Prostate gland (tissue), 2 donors: ENCODE measurements at regions not wholly inside any gene's neighbourhood (a gene's known extent, or its start where the extent isn't known, plus 50 kb on each side); places are given as distances from the start of the nearest gene placed in this dataset.

Source experiments
- DNase-seq: peaks from one replicate; pipeline ENCODE4 v3.0.0-alpha.2; 2019; ENCODE audit warnings: low spot score
- H3K27ac ChIP-seq, 2 donors: fragments of 200-600 bp; sonication (generic); 2 replicates each; pipeline ENCODE4 v1.5.1; 2017 to 2019
- H3K27me3 ChIP-seq: fragments of 200-600 bp; sonication (generic); replicated peaks from 2 replicates; pipeline ENCODE4 v1.5.1; 2019; ENCODE audit not compliant: insufficient read depth
- H3K36me3 ChIP-seq, 2 donors: fragments of 200-600 bp; sonication (generic); 1 replicate in 1 of 2; 2 replicates in 1 of 2; pipeline versions ENCODE4 v1.5.1 to v1.8.1; 2017 to 2019
- H3K4me1 ChIP-seq: fragments of 200-600 bp; sonication (generic); replicated peaks from 2 replicates; pipeline ENCODE4 v1.5.1; 2019
- H3K4me3 ChIP-seq, 2 donors: fragments of 200-600 bp; sonication (generic); 2 replicates each; pipeline ENCODE4 v1.5.1; 2017 to 2019
- H3K9me3 ChIP-seq: fragments of 200-600 bp; sonication (generic); 2 replicates; pipeline ENCODE4 v1.5.1; 2017
- CTCF ChIP-seq, 4 experiments: fragments of 200-600 bp in 2 of 4; fragments of 450-650 bp in 2 of 4; sonication (generic) in 2 of 4; IDR thresholded peaks; 1 replicate in 3 of 4; 2 replicates in 1 of 4; pipeline ENCODE4 v1.5.1; 2016 to 2019; ENCODE audit warnings: antibody characterized with exemption in 4 of 4, mild to moderate bottlenecking in 2 of 4, moderate library complexity in 2 of 4
- POLR2A ChIP-seq: fragments of 450-650 bp; IDR thresholded peaks from one replicate; pipeline ENCODE4 v1.6.1; 2016; ENCODE audit warnings: antibody characterized with exemption, mild to moderate bottlenecking
- POLR2AphosphoS5 ChIP-seq: sonication (generic); formaldehyde crosslinking; IDR thresholded peaks from one replicate; pipeline ENCODE4 v1.6.1; 2017; ENCODE audit warnings: antibody characterized with exemption
- WGBS: methylation state at CpG from one replicate; pipeline ENCODE4 v1.1.5; 2018; 5-methylcytosine and 5-hydroxymethylcytosine counted together
- intact Hi-C: fragments of 100-400 bp; cut with DNase I; formaldehyde crosslinking; loops from one replicate; pipeline ENCODE4 v1.14.2; 2022

GRCh38 chr2:45172142-45172541, 162.9 kb upstream of the SIX2 start:
- no peaks in the 10 kb centered on the region for H3K9me3 ChIP-seq
- intact Hi-C loops: loop anchor here (5.0 kb wide), 1 partner anchor 285 kb away; no protein-coding TSS in a partner anchor
- no peak for TF ChIP-seq POLR2AphosphoS5
- TF ChIP-seq POLR2A: no peak
- no peak for TF ChIP-seq CTCF (IDR thresholded peaks at IDR 0.05)
- H3K27me3 ChIP-seq: no peaks in the 10 kb centered on the region
- H3K4me3 ChIP-seq: no peak overlapping the region
- peaks cover 3% of the 10 kb centered on the region for H3K4me1 ChIP-seq
- DNase-seq: no peak
- no peaks in the 10 kb centered on the region for H3K36me3 ChIP-seq
- WGBS: 88% methylated on average over 1 of the region's 1 CpG
- H3K27ac ChIP-seq: no peak overlapping the region

- DNase-seq: no peak
- WGBS: 57% methylated on average over 6 of the region's 6 CpGs
- no peaks in the 10 kb centered on the region for H3K9me3 ChIP-seq
- intact Hi-C loops: loop anchor here (5.0 kb wide), 1 partner anchor 286 kb away; no protein-coding TSS in a partner anchor
- TF ChIP-seq POLR2A (no peak), POLR2AphosphoS5 (no peak), CTCF (IDR thresholded peaks at IDR 0.05) (no peak)
- H3K4me3 ChIP-seq: no peak overlapping the region
- no peaks in the 10 kb centered on the region for H3K27me3 ChIP-seq
- H3K36me3 ChIP-seq: no peaks in the 10 kb centered on the region
- H3K27ac ChIP-seq: no peak overlapping the region
- H3K4me1 ChIP-seq: peaks cover 3% of the 10 kb centered on the region
These were observed 161.9 kb upstream of the SIX2 start for GRCh38 chr2:45171136-45171501.

GRCh38 chr2:45170191-45171135, 161.2 kb upstream of the SIX2 start:
- H3K4me1 ChIP-seq: peaks cover 3% of the 10 kb centered on the region
- DNase-seq: no peak
- H3K27me3 ChIP-seq: no peaks in the 10 kb centered on the region
- WGBS: 49% methylated on average over 55 of the region's 56 CpGs
- TF ChIP-seq CTCF (IDR thresholded peaks at IDR 0.05) (no peak), POLR2A (no peak), POLR2AphosphoS5 (no peak)
- no peaks in the 10 kb centered on the region for H3K36me3 ChIP-seq
- H3K9me3 ChIP-seq: no peaks in the 10 kb centered on the region
- intact Hi-C loops: loop anchor here (5.0 kb wide), 1 partner anchor 287 kb away; no protein-coding TSS in a partner anchor
- H3K27ac ChIP-seq: peak overlapping the region in 1 of 2 donors; percentile 50
- peak overlapping the region; percentile 28 to 41 for H3K4me3 ChIP-seq

DNA sequence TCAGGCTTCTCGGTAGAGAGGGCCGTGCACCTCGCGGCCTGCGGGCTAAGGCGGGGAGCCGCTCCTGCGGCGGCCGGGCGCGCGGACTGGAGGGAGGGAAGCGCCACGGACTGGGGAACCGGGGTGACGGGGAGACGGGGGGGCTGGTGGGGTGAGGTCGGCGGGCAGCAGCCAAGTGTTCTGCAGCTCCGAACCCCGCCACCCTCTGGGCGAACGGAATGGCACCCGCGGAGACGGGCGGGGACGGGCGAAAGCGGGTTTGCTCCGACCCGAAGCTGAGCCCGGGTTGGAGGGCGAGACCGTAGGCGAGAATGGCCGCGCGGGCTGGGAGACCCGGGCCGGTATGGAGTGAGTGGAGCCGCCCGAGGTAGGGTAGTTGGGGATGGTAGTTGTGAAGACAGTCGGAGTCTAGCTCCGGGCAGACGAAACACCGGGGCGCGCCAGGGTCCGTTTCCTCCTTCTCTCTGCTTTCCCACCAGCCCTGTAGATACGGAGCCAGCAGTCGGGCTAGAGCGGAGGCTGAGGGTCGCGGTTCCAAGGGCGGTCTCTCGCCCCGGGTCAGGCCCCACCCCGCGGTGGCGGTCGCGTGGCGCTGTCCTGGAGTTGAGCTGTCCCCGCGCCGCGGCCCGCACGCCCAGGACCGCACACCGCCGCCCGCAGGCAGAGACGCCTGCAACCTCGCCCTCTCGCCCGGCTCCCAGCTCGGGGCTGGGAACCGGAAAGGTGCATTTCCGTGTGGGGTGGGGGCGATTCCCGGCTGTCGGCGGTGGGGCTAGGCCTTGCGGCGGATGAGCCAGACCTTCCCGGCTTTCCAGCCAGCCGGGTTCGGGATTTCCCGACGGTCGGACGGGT, 160.3 kb upstream of the SIX2 start:
- no peaks in the 10 kb centered on the region for H3K9me3 ChIP-seq
- under 1% methylated on average over 75 of the region's 95 CpGs for WGBS
- H3K27ac ChIP-seq: peak overlapping the region; percentile 39 to 50
- no peaks in the 10 kb centered on the region for H3K36me3 ChIP-seq
- peak overlapping the region; percentile 28 to 41 for H3K4me3 ChIP-seq
- DNase-seq: no peak
- TF ChIP-seq POLR2AphosphoS5 (no peak), CTCF (IDR thresholded peaks at IDR 0.05) (peak in 1 of 4 experiments; percentile 3)
- intact Hi-C loops: loop anchor here (5.0 to 10.0 kb wide), 2 partner anchors 288 to 325 kb away; no protein-coding TSS in a partner anchor
- no peaks in the 10 kb centered on the region for H3K27me3 ChIP-seq
- H3K4me1 ChIP-seq: peaks cover 3% of the 10 kb centered on the region
